ENCODE measurements at regions not wholly inside any gene's neighbourhood (a gene's known extent, or its start where the extent isn't known, plus 50 kb on each side); places are given as distances from the start of the nearest gene placed in this dataset.

GRCh38 chr6:139942331-139942730 lies 567.9 kb upstream of the CITED2 start:
- TF ChIP-seq CTCF (IDR thresholded peaks at IDR 0.05; ENCODE audit: low read length) (no peak), EZH2 (optimal IDR thresholded peaks at IDR 0.05; ENCODE audit: low read depth, low read length) (no peak), EZH2phosphoT487 (IDR thresholded peaks at IDR 0.05; ENCODE audit: low read length) (no peak)
- Histone ChIP-seq H3F3A (ENCODE audit: insufficient read depth, low read length) (no peaks in the 10 kb centered on the region), H3K27ac (ENCODE audit: low read length) (no peak overlapping the region), H3K4me3 (ENCODE audit: low read length) (no peak overlapping the region), H3K4me2 (ENCODE audit: low read depth, low read length) (no peak overlapping the region), H3K36me3 (replicated peaks; ENCODE audit: insufficient read depth, low read length) (no peaks in the 10 kb centered on the region), H3K9me3 (replicated peaks; ENCODE audit: insufficient read depth, low read length) (no peaks in the 10 kb centered on the region), H3K79me2 (ENCODE audit: low read length) (no peaks in the 10 kb centered on the region), H3K27me3 (replicated peaks; ENCODE audit: insufficient read depth, low read length) (no peaks in the 10 kb centered on the region), H3K4me1 (ENCODE audit: low read length) (peaks cover 8% of the 10 kb centered on the region), H3K9ac (ENCODE audit: low read length) (no peak overlapping the region), H2AFZ (ENCODE audit: low read length) (no peak overlapping the region), H3K9me2 (replicated peaks; ENCODE audit: insufficient read depth, low read length) (no peaks in the 10 kb centered on the region), H4K20me1 (ENCODE audit: insufficient read depth, low read length) (no peaks in the 10 kb centered on the region)
- no peak for DNase-seq

- no peak for TF ChIP-seq EZH2 (optimal IDR thresholded peaks at IDR 0.05; ENCODE audit: low read depth, low read length)
- DNase-seq = no peak
- Histone ChIP-seq H3K27me3 (replicated peaks; ENCODE audit: insufficient read depth, low read length) (no peaks in the 10 kb centered on the region), H3K4me3 (ENCODE audit: low read length) (no peak overlapping the region), H3K36me3 (replicated peaks; ENCODE audit: insufficient read depth, low read length) (no peaks in the 10 kb centered on the region), H3K4me1 (ENCODE audit: low read length) (peaks cover 8% of the 10 kb centered on the region), H2AFZ (ENCODE audit: low read length) (no peak overlapping the region), H3F3A (ENCODE audit: insufficient read depth, low read length) (no peaks in the 10 kb centered on the region), H3K27ac (ENCODE audit: low read length) (no peak overlapping the region), H3K9me2 (replicated peaks; ENCODE audit: insufficient read depth, low read length) (no peaks in the 10 kb centered on the region), H4K20me1 (ENCODE audit: insufficient read depth, low read length) (no peaks in the 10 kb centered on the region), H3K4me2 (ENCODE audit: low read depth, low read length) (no peak overlapping the region), H3K9me3 (replicated peaks; ENCODE audit: insufficient read depth, low read length) (no peaks in the 10 kb centered on the region), H3K79me2 (ENCODE audit: low read length) (no peaks in the 10 kb centered on the region), H3K9ac (ENCODE audit: low read length) (no peak overlapping the region)
Observed at GRCh38 chr6:139941826-139942225, 567.4 kb upstream of the CITED2 start.

- Histone ChIP-seq H3K79me2 (ENCODE audit: low read length) (no peaks in the 10 kb centered on the region), H4K20me1 (ENCODE audit: insufficient read depth, low read length) (no peaks in the 10 kb centered on the region), H3K9ac (ENCODE audit: low read length) (no peak overlapping the region; the same call in 1 of the 2 replicates), H3K9me2 (replicated peaks; ENCODE audit: insufficient read depth, low read length) (no peaks in the 10 kb centered on the region), H3K36me3 (replicated peaks; ENCODE audit: insufficient read depth, low read length) (no peaks in the 10 kb centered on the region), H3K9me3 (replicated peaks; ENCODE audit: insufficient read depth, low read length) (no peaks in the 10 kb centered on the region), H3K4me3 (ENCODE audit: low read length) (0 out of 2 replicates have a peak overlapping the region, but pooled peaks have one; percentile 6), H3F3A (ENCODE audit: insufficient read depth, low read length) (no peaks in the 10 kb centered on the region), H3K4me2 (ENCODE audit: low read depth, low read length) (peak overlapping the region; percentile 47; the same call in 1 of the 2 replicates), H3K27me3 (replicated peaks; ENCODE audit: insufficient read depth, low read length) (no peaks in the 10 kb centered on the region), H2AFZ (ENCODE audit: low read length) (no peak overlapping the region; the same call in 1 of the 2 replicates), H3K4me1 (ENCODE audit: low read length) (peaks cover 8% of the 10 kb centered on the region), H3K27ac (ENCODE audit: low read length) (peak overlapping the region; percentile 35; the same call in 1 of the 2 replicates)
- TF ChIP-seq CTCF (IDR thresholded peaks at IDR 0.05; ENCODE audit: low read length) (no peak), EZH2phosphoT487 (IDR thresholded peaks at IDR 0.05; ENCODE audit: low read length) (no peak), EZH2 (optimal IDR thresholded peaks at IDR 0.05; ENCODE audit: low read depth, low read length) (no peak)
- DNase-seq = peak; percentile 22
Observed at GRCh38 chr6:139940741-139941729, 566.6 kb upstream of the CITED2 start.
